Prostate gland (tissue), 2 donors: ENCODE measurements at regions not wholly inside any gene's neighbourhood (a gene's known extent, or its start where the extent isn't known, plus 50 kb on each side); places are given as distances from the start of the nearest gene placed in this dataset.

Source experiments
- DNase-seq: peaks from one replicate; pipeline ENCODE4 v3.0.0-alpha.2; 2019; ENCODE audit warnings: low spot score
- H3K27ac ChIP-seq, 2 donors: fragments of 200-600 bp; sonication (generic); 2 replicates each; pipeline ENCODE4 v1.5.1; 2017 to 2019
- H3K27me3 ChIP-seq: fragments of 200-600 bp; sonication (generic); replicated peaks from 2 replicates; pipeline ENCODE4 v1.5.1; 2019; ENCODE audit not compliant: insufficient read depth
- H3K36me3 ChIP-seq, 2 donors: fragments of 200-600 bp; sonication (generic); 1 replicate in 1 of 2; 2 replicates in 1 of 2; pipeline versions ENCODE4 v1.5.1 to v1.8.1; 2017 to 2019
- H3K4me1 ChIP-seq: fragments of 200-600 bp; sonication (generic); replicated peaks from 2 replicates; pipeline ENCODE4 v1.5.1; 2019
- H3K4me3 ChIP-seq, 2 donors: fragments of 200-600 bp; sonication (generic); 2 replicates each; pipeline ENCODE4 v1.5.1; 2017 to 2019
- H3K9me3 ChIP-seq: fragments of 200-600 bp; sonication (generic); 2 replicates; pipeline ENCODE4 v1.5.1; 2017
- POLR2A ChIP-seq: fragments of 450-650 bp; IDR thresholded peaks from one replicate; pipeline ENCODE4 v1.6.1; 2016; ENCODE audit warnings: antibody characterized with exemption, mild to moderate bottlenecking
- POLR2AphosphoS5 ChIP-seq: sonication (generic); formaldehyde crosslinking; IDR thresholded peaks from one replicate; pipeline ENCODE4 v1.6.1; 2017; ENCODE audit warnings: antibody characterized with exemption
- WGBS: methylation state at CpG from one replicate; pipeline ENCODE4 v1.1.5; 2018; 5-methylcytosine and 5-hydroxymethylcytosine counted together
- intact Hi-C: fragments of 100-400 bp; cut with DNase I; formaldehyde crosslinking; loops from one replicate; pipeline ENCODE4 v1.14.2; 2022
- TF ChIP-seq, protein P1 (sequence below), 4 experiments: fragments of 200-600 bp in 2 of 4; fragments of 450-650 bp in 2 of 4; sonication (generic) in 2 of 4; IDR thresholded peaks; 1 replicate in 3 of 4; 2 replicates in 1 of 4; pipeline ENCODE4 v1.5.1; 2016 to 2019; ENCODE audit warnings: antibody characterized with exemption in 4 of 4, mild to moderate bottlenecking in 2 of 4, moderate library complexity in 2 of 4

DNA sequence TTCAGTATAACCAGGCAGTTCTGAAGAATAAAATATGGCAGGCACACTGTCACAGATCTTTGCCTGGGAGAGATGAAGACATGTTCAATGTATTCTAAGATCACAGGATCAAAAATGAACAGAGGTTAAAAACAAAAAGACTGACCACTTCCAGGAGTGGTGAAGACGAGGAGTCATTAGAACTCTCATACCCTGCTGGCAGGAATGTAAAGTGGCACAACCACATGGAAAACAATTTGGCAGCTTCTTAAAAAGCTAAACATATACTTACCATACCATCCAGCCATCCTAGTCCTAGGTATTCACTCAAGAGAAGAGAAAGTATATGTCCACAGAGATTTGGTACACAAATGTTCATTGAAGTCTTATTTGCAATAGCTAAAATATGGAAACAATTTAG is 406.3 kb downstream of the NPIPA8 start:
- H3K4me3 ChIP-seq: no peak overlapping the region
- H3K27ac ChIP-seq: no peak overlapping the region
- TF ChIP-seq POLR2AphosphoS5 (no peak), POLR2A (no peak)
- TF ChIP-seq, protein P1, sequence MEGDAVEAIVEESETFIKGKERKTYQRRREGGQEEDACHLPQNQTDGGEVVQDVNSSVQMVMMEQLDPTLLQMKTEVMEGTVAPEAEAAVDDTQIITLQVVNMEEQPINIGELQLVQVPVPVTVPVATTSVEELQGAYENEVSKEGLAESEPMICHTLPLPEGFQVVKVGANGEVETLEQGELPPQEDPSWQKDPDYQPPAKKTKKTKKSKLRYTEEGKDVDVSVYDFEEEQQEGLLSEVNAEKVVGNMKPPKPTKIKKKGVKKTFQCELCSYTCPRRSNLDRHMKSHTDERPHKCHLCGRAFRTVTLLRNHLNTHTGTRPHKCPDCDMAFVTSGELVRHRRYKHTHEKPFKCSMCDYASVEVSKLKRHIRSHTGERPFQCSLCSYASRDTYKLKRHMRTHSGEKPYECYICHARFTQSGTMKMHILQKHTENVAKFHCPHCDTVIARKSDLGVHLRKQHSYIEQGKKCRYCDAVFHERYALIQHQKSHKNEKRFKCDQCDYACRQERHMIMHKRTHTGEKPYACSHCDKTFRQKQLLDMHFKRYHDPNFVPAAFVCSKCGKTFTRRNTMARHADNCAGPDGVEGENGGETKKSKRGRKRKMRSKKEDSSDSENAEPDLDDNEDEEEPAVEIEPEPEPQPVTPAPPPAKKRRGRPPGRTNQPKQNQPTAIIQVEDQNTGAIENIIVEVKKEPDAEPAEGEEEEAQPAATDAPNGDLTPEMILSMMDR (IDR thresholded peaks at IDR 0.05): no peak
- no peak for DNase-seq
- H3K27me3 ChIP-seq: no peaks in the 10 kb centered on the region
- 80% methylated on average over 1 of the region's 1 CpG for WGBS
- H3K4me1 ChIP-seq: no peaks in the 10 kb centered on the region
- intact Hi-C loops: no loop called here
- no peaks in the 10 kb centered on the region for H3K9me3 ChIP-seq
- H3K36me3 ChIP-seq: no peaks in the 10 kb centered on the region

DNA sequence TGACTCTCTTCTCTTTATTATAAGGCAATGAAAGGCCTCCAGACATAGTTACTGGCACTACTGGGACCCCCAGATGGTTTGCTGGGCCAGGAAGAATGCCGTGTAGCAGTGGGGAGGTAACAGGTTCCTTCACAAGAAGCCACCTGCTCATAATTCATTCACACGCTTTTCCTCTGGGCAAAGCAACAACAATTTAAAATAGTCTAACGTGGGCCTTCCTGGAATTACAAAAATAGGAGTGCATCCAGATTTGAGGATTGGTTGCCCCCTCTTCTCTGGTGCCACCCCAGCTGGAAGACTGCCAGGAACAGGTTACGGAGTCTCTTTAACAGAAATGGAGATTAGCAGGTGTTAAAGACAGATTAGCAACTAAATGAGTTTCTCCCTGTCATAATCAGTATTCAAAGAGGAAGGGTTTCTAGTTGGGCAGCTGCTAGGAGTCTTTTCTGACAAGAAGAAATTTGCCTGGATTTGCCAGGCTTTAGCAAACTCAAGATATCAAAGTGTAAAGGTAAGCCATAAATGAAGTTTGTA is 409.6 kb downstream of the NPIPA8 start:
- Histone ChIP-seq H3K4me1 (no peaks in the 10 kb centered on the region), H3K36me3 (no peaks in the 10 kb centered on the region), H3K4me3 (no peak overlapping the region), H3K9me3 (no peaks in the 10 kb centered on the region), H3K27me3 (no peaks in the 10 kb centered on the region), H3K27ac (no peak overlapping the region)
- TF ChIP-seq, protein P1 (IDR thresholded peaks at IDR 0.05): no peak
- DNase-seq: no peak
- intact Hi-C loops: no loop called here
- 77% methylated on average over 4 of the region's 4 CpGs for WGBS

DNA sequence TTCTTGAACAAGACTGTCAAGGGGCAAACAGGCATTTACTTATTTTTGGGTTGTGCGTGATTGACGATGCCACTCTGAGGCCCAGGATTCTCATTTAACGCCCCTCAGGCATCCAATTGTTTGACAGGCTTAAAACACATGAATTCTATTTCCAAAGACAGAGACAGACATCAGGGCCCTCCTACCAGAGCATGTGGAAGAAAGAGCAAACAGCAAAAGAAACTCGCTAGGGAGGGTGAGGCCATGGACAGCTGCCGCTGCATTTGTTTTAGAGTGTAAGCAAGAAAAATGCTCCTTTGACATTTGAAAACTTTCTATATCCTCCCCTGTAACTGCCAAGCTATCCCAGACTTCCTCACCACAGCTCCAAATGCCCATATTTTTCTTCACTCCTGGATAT is 410.1 kb downstream of the NPIPA8 start:
- H3K9me3 ChIP-seq: no peaks in the 10 kb centered on the region
- no peaks in the 10 kb centered on the region for H3K4me1 ChIP-seq
- intact Hi-C loops: no loop called here
- no peaks in the 10 kb centered on the region for H3K36me3 ChIP-seq
- DNase-seq: no peak
- no peak overlapping the region for H3K27ac ChIP-seq
- WGBS: 76% methylated on average over 5 of the region's 5 CpGs
- TF ChIP-seq POLR2A (no peak), POLR2AphosphoS5 (no peak)
- TF ChIP-seq, protein P1 (IDR thresholded peaks at IDR 0.05): no peak
- H3K27me3 ChIP-seq: no peaks in the 10 kb centered on the region
- H3K4me3 ChIP-seq: no peak overlapping the region

DNA sequence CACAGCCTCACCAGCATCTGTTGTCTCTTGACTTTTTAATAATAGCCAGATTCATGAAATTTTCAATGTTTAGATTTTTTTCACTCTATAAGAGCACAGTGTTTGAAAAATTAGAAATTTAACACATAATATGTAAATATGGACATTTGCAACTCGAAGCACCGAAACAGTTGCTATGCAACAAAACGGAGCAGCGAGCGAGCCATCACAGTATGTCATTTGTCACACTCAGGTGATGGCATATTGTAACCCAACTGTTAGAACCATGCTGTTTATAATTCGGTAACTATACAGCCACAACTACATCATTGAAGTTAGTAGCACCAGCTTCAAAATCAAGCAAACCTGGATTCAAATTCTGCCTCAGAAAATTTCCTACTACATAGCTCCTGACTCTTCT is 410.8 kb downstream of the NPIPA8 start:
- H3K36me3 ChIP-seq: no peaks in the 10 kb centered on the region
- no peak for DNase-seq
- H3K27ac ChIP-seq: no peak overlapping the region
- H3K27me3 ChIP-seq: no peaks in the 10 kb centered on the region
- no peaks in the 10 kb centered on the region for H3K9me3 ChIP-seq
- H3K4me3 ChIP-seq: no peak overlapping the region
- 94% methylated on average over 6 of the region's 6 CpGs for WGBS
- no peaks in the 10 kb centered on the region for H3K4me1 ChIP-seq
- TF ChIP-seq POLR2A (no peak), POLR2AphosphoS5 (no peak)
- intact Hi-C loops: no loop called here

DNA sequence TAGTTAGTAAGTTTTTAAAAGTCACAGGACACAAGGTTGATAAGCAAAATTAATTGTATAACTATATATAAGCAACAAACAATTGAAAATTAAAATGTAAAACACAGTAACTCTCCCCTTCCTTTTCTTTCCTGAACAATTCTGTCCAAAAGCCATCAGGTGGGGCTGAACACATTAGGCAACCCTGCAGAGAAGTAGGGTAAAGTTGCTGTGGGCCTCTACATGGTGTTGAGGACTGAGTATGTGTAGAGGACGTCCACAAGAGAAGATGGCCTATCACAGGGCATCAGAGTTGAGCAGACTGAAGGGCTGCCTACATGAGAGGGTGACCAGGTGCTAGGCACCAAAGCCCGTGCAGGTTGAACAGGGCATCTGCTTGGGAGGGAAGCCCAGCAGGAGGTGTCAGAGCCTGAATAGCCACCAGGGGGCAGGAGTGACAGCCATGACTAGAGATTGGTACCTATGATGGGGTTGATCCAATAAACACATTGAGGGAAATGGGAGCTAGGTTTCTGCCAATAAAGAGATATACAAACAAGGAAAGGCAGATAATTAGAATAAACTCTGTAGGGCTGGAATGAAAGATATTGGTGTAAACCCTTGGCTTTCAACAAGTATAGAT is 415.1 kb downstream of the NPIPA8 start:
- Histone ChIP-seq H3K27ac (no peak overlapping the region), H3K4me1 (no peaks in the 10 kb centered on the region), H3K36me3 (no peaks in the 10 kb centered on the region), H3K27me3 (no peaks in the 10 kb centered on the region), H3K4me3 (no peak overlapping the region), H3K9me3 (no peaks in the 10 kb centered on the region)
- DNase-seq: peak; percentile 26
- no peak for TF ChIP-seq POLR2A
- TF ChIP-seq, protein P1 (IDR thresholded peaks at IDR 0.05): peak in 3 of 4 experiments; percentile 39 to 60 (median 40)
- TF ChIP-seq POLR2AphosphoS5: no peak
- intact Hi-C loops: no loop called here
- WGBS: 82% methylated on average over 2 of the region's 2 CpGs
